HG02938 (cell line): ENCODE measurements at regions not wholly inside any gene's neighbourhood (a gene's known extent, or its start where the extent isn't known, plus 50 kb on each side); places are given as distances from the start of the nearest gene placed in this dataset.

ENCODE experiments used
- ATAC-seq: cut with Tn5 transposase; IDR thresholded peaks from one replicate; pipeline ENCODE4 v1.9.1; 2021; ENCODE audit warnings: mild to moderate bottlenecking, moderate library complexity; ENCODE audit not compliant: unreplicated experiment

DNA sequence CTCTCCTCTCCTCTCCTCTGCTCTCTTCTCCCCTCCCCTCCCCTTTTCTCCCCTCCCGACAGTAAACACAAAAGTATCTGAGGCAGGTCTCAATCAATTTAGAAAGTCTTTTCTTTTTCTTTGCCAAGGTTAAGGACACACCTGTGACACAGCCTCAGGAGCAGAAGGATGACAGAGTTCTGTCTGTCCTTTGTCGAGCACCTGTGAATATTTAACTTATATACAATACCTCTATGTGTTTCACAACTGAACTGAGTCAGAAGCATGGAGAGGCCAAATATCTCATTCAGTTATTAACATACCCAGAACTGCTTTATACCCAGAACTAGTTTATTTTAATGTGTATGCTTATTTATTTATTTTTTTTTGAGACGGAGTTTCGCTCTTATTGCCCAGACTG is 81.1 kb upstream of the ROBO1 start:
- no peak for ATAC-seq

DNA sequence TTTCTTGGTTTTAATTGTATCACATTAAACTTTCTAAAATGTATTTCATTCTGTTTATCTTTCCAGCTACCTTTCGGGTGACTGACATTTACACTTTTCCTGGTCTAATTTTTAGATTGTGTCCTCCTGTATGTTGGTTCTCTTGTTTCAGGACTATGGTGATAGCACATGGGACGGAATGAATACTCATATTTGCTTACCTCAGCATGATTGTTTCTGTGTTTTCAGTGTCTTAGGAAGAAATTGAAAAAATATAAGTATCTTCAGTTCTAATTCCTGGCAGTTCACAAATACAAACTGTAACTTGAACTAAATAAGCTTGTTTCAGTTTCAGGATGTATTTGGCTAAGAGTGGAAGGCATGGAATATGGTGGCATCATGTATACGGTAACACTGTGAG is 80.1 kb upstream of the ROBO1 start:
- no peak for ATAC-seq

DNA sequence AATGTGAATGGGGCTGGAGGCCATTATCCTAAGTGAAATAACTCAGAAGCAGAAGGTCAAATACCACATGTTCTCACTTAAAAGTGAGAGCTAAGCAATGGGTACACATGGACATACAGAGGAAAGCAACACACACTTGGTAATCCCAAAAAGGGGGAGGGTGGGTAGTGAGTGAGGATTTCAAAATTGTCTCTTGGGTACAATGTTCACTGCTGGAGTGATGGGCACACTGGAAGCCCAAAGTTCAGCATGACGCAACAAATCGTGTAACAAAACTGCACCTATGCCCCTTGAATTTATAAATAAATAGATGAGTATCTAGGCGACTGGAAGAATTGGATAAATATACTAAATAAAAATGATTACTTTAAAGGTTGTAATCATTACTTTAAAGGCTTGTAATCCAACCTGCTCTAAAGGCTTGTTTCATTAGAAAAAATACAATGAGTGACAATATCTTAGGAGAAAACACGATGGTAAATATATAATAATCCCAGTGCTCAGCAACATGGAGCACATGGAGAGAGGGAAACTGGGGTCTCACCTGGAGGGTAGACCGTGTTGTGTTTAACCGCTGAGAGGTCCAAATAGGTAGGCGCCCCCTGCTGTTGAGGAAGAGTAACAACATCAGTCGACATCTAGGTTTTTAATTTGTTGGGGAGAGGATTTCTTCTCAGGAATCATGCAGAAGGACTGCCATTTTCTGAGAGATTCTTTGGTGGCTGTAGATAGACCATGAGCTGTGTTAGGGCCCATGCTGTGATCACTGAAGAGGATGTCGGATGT is 78.5 kb upstream of the ROBO1 start:
- no peak for ATAC-seq

DNA sequence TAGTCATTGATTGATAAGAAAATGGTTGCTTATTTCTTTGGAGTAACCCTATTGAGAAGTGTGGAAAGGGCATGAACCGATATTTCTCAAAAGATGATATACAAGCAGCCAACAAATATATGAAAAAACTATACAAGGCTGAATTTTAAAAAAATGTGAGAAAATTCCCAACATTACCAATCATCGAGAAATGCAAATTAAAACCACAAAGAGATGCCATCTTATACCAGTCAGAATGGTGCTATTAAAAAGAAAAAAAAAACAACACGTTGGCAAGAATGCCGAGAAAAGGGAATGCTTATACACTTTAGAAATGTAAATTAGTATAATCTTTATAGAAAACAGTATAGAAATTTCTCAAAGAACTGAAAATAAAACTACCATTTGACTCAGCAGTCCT is 77.7 kb upstream of the ROBO1 start:
- ATAC-seq: no peak

DNA sequence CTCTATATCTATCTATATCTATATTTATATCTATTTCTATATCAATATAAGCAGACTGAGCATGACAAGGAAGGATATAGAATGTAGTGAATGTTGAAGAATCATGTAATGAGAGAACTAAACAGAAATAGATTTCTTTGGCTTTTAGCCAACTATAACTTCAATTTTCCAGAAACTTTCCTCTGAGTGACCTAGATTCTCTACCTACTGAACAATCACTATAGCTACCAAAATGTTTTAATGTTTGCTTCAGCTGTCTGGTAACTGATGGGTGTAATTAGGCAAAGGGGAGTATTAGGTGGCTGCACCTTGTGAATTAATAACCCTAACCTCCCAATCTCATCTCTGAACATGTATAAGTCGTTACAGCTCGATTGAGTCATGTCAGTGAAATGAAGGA is 76.4 kb upstream of the ROBO1 start:
- ATAC-seq: no peak

DNA sequence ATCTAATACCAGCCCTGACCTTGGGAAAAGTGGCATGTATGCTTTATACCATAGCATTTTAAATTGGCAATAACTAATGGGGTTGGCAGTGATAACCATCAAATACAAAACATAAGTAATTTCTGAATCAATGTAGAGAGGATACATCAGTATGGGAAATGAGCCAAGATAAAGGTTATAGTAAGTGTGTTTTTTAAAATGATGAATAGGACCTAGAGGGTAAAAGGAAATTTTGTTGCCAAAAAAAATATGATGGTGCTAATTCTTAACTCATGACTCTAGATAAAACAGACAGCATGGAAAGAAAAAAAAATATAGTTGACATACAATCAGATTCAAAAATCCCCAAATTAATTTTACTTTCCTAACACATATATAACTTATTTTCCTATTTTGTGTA is 75.4 kb upstream of the ROBO1 start:
- no peak for ATAC-seq

DNA sequence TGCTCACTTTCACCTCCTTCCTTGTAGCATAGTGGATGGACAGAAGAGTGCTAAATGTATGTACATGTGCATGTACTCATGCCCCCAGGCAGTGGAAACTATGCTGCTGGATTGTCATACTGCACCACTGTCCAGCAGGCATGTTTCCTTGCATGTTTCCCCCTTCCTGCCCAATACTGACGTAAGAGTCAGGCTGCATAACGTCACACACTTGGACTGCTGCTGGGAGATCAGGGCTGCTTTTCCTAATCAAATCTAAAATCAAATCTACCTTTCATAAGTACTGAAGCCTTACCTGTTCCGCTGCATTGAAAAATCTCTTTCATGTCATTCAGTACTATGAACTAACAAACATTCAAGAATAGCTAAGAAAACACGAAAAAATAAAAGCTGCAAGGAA is 67.9 kb upstream of the ROBO1 start:
- no peak for ATAC-seq

DNA sequence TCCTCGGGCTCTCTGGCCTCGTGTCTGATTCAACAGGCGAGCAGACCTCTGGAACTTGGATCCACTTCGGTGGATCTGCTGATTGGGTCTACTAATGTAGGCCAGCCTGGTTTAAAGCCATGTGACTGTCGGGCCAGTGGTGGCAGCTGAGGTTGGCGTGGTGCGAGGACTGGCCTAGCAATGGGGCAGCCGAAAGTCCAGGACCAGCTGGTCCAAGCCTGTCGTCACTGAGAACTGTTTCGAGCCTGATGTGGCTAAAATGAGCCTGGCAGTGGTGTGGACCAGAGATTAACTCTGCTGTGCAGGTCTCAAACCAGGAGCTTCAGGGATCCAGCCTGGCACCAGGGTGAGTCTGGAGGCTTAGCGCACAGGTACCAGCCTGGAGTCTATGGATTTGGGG is 56.4 kb upstream of the ROBO1 start:
- ATAC-seq: no peak

DNA sequence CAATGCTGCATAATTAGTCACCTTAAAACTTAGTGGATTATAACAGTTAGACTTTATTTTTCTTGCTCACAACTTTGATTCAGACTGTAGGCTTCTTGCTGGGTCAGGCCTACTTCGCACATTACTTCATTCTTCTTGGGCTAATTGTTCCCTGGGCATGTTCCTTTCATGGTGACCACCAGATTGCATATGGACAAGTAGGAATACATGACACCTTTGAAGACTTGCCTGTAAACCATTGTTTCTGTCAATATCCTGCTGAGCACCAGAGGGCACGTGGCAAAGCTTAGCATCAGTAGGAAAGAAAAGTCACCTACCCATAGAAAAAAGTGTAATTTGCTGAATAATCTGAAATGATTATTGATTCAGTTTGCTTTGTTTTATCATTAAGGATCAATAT is 54.3 kb upstream of the ROBO1 start:
- no peak for ATAC-seq

DNA sequence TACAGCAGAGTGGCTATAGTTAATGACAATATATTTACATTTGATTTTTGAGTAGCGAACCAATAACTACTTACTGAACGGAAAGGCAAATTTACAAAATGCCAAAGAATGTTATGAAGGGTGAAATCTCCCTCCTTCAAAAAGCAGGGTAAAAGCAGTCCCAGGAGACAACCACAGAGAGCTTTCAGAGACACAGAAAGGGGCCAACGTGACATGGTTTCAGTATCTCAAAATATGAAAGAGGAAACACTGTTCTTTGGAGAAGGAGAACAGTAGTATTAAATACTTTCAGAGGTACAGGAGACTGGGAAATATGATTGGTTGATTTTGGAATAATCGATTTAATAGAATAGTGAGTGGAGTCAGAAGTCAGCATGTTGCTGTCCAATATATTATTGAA is 52.3 kb upstream of the ROBO1 start:
- no peak for ATAC-seq

DNA sequence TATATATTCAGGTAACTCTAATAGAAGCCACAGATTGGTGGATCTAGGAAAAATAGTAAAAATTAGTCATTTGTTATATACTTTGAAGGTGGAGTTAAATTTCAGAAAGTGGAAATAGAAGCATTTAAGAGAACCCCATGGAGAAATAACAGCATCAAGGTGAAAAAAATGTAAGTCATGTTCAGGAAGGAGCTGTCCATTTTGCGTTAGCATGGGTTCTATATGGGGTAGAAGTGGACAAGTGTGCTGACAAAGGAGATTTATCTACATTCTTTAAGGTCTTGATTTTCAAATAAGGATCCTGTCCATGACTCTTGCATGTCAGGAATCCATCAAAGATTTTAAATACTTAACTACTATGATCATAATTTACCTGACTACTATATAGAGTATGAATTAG is 50.2 kb upstream of the ROBO1 start:
- no peak for ATAC-seq
